ENCODE measurements at regions not wholly inside any gene's neighbourhood (a gene's known extent, or its start where the extent isn't known, plus 50 kb on each side); places are given as distances from the start of the nearest gene placed in this dataset.

- TF ChIP-seq RERE (CRISPR knock-in tag; IDR thresholded peaks at IDR 0.05; ENCODE audit: low read depth) (peak; percentile 100), ZNF430 (CRISPR knock-in tag; IDR thresholded peaks at IDR 0.05) (no peak), HMGXB4 (CRISPR knock-in tag; IDR thresholded peaks at IDR 0.05; ENCODE audit: borderline replicate concordance in 1 of 2, low read depth in 1 of 2) (0 out of 4 replicates have a peak, but pooled peaks of 1 of the 2 experiments have one; percentile 19), IRX3 (CRISPR knock-in tag; IDR thresholded peaks at IDR 0.05; ENCODE audit: borderline replicate concordance, low read depth) (0 out of 2 replicates have a peak, but pooled peaks have one; percentile 43), ZBTB40 (IDR thresholded peaks at IDR 0.05) (no peak), ZBTB40 (CRISPR knock-in tag; IDR thresholded peaks at IDR 0.05) (no peak), KDM5B (CRISPR knock-in tag; IDR thresholded peaks at IDR 0.05; ENCODE audit: borderline replicate concordance) (no peak), HDAC6 (IDR thresholded peaks at IDR 0.05; ENCODE audit: low read depth, low read length) (no peak), SP4 (CRISPR knock-in tag; IDR thresholded peaks at IDR 0.05) (no peak), MAFK (conservative IDR thresholded peaks at IDR 0.05 in 1 of 2, IDR thresholded peaks at IDR 0.05 in 1 of 2; ENCODE audit: low read length in 2 of 2) (no peak), SPEN (CRISPR knock-in tag; IDR thresholded peaks at IDR 0.05; ENCODE audit: low read depth) (no peak), ZSCAN25 (CRISPR knock-in tag; IDR thresholded peaks at IDR 0.05) (no peak), ZNF253 (CRISPR knock-in tag; IDR thresholded peaks at IDR 0.05; ENCODE audit: borderline replicate concordance) (no peak)
Measured at GRCh38 chr3:166829896-166830295, 550.2 kb downstream of the ZBBX start (continued).

Measured in HepG2 (cell line).